AG09309 (cell line): ENCODE measurements at regions not wholly inside any gene's neighbourhood (a gene's known extent, or its start where the extent isn't known, plus 50 kb on each side); places are given as distances from the start of the nearest gene placed in this dataset.
"Not testable (repeated sequence)": the region's sequence is repeated elsewhere in the genome, so short reads cannot be mapped to it uniquely, and the experiment has no call there.

Experiments used
- DNase-seq: peaks from one replicate; pipeline ENCODE4 v3.0.0-alpha.2; 2010; ENCODE audit warnings: low read depth
- H3K4me3 ChIP-seq: 2 replicates; pipeline ENCODE4 v1.5.1; 2011; ENCODE audit warnings: mild to moderate bottlenecking, low read depth, low read length, moderate library complexity; ENCODE audit not compliant: control insufficient read depth
- TF ChIP-seq, protein P1 (sequence below): IDR thresholded peaks from 2 replicates; pipeline ENCODE4 v1.5.1; 2011; ENCODE audit warnings: mild to moderate bottlenecking, low read depth, low read length, inconsistent platforms; ENCODE audit not compliant: insufficient read depth, control insufficient read depth; ENCODE audit errors: missing control alignments

DNA sequence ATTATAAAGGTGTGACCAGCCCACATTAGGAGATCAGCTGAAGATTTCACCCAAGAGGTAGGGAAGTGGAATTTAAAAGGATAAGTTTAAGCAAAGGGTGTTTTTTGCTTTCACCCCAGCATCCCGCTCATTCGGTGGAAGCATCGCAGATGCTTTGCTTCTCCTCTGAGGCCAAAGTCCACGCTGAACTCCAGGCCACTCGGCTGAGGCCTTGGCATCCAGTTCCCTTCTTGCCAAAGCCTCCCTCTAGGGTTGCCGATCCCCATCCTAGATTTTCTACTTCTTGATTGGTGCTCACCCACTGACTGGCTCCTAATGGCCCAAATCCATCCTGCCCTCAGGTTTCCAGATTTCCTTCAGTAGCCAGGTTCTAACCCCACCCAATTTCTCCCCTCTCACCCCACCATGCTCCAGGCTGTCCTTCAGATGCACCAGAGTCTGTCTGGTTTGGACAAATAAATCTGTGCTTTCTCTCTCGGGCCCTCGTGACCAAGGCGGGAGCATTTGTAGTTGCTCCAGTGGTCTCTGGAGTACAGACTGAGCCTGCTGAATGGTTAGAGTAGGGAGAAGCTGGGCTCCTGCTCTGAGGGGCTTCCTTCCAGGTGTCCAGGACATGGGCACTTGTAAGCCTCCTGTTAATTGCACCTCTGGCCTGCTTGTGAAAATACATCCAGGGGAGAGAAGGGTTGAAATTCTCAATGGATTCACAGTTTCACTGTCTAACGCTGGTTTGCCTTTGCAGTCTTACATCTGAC is 193.2 kb downstream of the C1orf94 start:
- TF ChIP-seq, protein P1, sequence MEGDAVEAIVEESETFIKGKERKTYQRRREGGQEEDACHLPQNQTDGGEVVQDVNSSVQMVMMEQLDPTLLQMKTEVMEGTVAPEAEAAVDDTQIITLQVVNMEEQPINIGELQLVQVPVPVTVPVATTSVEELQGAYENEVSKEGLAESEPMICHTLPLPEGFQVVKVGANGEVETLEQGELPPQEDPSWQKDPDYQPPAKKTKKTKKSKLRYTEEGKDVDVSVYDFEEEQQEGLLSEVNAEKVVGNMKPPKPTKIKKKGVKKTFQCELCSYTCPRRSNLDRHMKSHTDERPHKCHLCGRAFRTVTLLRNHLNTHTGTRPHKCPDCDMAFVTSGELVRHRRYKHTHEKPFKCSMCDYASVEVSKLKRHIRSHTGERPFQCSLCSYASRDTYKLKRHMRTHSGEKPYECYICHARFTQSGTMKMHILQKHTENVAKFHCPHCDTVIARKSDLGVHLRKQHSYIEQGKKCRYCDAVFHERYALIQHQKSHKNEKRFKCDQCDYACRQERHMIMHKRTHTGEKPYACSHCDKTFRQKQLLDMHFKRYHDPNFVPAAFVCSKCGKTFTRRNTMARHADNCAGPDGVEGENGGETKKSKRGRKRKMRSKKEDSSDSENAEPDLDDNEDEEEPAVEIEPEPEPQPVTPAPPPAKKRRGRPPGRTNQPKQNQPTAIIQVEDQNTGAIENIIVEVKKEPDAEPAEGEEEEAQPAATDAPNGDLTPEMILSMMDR, result no peak
- no peak overlapping the region for H3K4me3 ChIP-seq
- no peak for DNase-seq

DNA sequence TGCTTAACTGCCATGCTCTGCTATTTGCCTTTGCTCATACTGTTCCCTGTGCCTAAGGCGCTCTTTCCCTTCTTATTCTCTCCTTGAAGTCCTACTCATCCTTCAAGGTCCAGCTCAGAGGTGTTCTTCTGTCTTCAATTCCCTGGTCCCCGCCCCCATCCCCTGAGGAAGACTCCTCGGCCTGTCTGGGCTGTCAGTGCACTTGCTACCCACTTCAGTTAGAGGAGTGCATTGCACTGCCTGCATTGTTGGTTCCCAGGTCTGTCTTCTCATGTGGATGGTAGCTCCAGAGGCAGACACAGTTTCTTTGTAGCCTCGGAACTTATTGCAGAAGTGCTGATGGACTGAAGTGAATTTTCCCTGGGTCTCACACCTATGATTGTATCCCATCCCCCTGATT is 194.0 kb downstream of the C1orf94 start:
- no peak overlapping the region for H3K4me3 ChIP-seq
- TF ChIP-seq, protein P1, result no peak
- DNase-seq, result no peak

- not testable (repeated sequence) for DNase-seq, H3K4me3 ChIP-seq
Observed at GRCh38 chr1:34371179-34371578, 194.5 kb downstream of the C1orf94 start.

DNA sequence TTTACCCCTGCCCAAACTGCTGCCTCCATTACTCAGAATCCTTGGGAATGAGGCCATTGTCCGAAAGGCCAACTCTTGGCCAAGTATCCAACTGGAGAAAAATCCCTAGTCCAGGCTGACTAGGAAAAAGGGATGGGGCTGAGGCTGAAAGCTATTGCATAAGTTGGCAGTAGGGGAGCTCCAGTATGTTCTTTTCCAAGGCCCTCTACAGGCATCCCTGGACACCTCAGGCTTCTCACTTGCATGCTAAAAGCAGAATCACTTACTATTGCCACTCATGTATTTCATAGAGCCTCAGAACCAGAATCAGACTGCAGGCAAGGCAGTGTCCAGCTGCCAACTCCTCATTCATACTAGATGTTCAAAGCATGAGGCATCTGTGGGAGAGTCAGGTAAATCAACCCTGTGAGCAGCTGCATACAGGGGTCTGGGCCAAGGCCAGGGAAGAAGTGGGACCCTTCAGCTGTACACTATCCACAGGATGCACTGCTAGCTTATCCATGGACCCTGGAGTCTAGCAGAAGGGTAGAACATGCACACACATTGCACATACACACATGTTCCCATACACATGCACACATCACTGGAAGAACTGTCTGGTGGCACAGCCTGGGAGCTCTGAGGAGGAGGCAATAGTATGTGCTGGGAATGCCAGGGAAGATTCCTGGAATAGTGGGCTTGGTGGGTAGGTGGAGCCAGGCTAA is 195.3 kb downstream of the C1orf94 start:
- H3K4me3 ChIP-seq, result no peak overlapping the region
- no peak for DNase-seq
- TF ChIP-seq, protein P1, result no peak

DNA sequence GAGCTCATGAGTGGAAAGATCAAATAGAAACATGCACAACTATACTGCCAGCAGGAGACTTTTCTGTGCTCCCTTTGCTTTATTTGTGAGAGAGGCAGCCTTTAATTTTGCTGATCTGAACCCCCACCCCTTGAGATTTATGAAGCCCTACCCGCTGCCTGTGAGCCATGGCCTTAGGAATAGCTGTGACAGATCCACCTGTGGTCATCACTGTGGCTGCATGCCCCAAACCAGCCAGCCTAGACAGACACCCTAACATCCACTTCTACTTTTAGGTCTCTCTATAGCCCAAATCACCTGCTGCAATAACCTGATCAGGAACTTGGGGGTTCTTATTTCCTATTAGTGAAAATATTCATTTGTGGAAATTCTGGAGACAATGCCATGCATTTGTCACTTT is 196.2 kb downstream of the C1orf94 start:
- H3K4me3 ChIP-seq, result no peak overlapping the region
- no peak for DNase-seq
- TF ChIP-seq, protein P1, result no peak

DNA sequence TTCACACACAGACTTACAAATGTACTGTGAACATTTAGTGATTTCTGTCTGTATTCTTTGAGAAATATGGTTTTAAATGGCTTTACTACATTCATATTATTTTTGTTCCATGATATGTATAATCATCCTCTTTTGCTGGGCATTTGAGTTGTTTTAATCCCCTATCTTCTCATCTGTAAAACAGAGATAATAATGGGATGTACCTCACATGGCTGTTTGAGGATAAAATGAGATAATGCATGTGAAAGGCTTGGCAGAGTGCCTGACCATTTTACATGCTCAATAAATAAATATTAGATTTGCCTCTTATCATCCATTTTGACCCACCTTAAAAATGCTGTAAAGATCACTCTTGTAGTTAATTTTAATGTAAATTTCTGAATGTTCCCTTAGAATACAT is 197.2 kb downstream of the C1orf94 start:
- H3K4me3 ChIP-seq, result no peak overlapping the region
- DNase-seq, result no peak
- TF ChIP-seq, protein P1, result no peak

GRCh38 chr1:34376531-34376930 is 199.8 kb downstream of the C1orf94 start:
- no peak for DNase-seq
- no peak overlapping the region for H3K4me3 ChIP-seq
- TF ChIP-seq, protein P1, result no peak
